HCT116 (cell line): ENCODE measurements at regions not wholly inside any gene's neighbourhood (a gene's known extent, or its start where the extent isn't known, plus 50 kb on each side); places are given as distances from the start of the nearest gene placed in this dataset.

Source experiments
- ATAC-seq: fragments of 200-7000 bp; cut with Tn5 transposase; 2 replicates; pipeline ENCODE4 v1.9.1; 2020; ENCODE audit warnings: mild to moderate bottlenecking, moderate library complexity
- BruUV-seq: library from RNA; stranded (reverse); fragments of 400-500 nt; replicated peaks from 2 replicates; lab custom pipeline; 2021; lab: Mats Ljungman, UMichigan
- CTCF ChIA-PET: fragments of 300-600 bp; sonication (Branson Sonifier 250); formaldehyde crosslinking; loops from one replicate; lab custom pipeline; 2021; ENCODE audit warnings: antibody characterized with exemption; lab: Charles Lee
- POLR2A ChIA-PET: fragments of 300-600, 350-600 bp; sonication (Branson Sonifier 250); formaldehyde crosslinking; loops from one replicate; lab custom pipeline; 2021; ENCODE audit warnings: antibody characterized with exemption; lab: Charles Lee
- RAD21 ChIA-PET, 2 experiments: fragments of 300-600 bp; sonication (Branson Sonifier 250); formaldehyde crosslinking; loops; one replicate each; lab custom pipeline; 2023; ENCODE audit warnings: low total read pairs in 2 of 2; ENCODE audit not compliant: uncharacterized antibody in 2 of 2, unreplicated experiment in 2 of 2, low non-redundant PET in 1 of 2; lab: Charles Lee
- DNase-seq: peaks from one replicate; pipeline ENCODE4 v3.0.0-alpha.2; 2010; ENCODE audit warnings: low read depth, low spot score
- H2AFZ ChIP-seq: fragments of 200-600 bp; shearing (Covaris generic), sonication (generic); 2 replicates; pipeline ENCODE4 v1.6.1; 2017; ENCODE audit warnings: low read depth, mixed run types, mixed read lengths, antibody characterized with exemption, low read length; ENCODE audit not compliant: poor library complexity, severe bottlenecking
- H3K27ac ChIP-seq: 2 replicates; pipeline ENCODE4 v1.5.1; 2012; ENCODE audit warnings: low read depth, low read length
- H3K27me3 ChIP-seq: fragments of 200-600 bp; sonication (generic); 2 replicates; pipeline ENCODE4 v1.6.1; 2016; ENCODE audit warnings: mixed run types, low read length, mixed read lengths; ENCODE audit not compliant: insufficient read depth
- H3K36me3 ChIP-seq, 2 experiments: fragments of 200-500 bp in 1 of 2; fragments of 200-600 bp in 1 of 2; sonication (Bioruptor generic) in 1 of 2; sonication (generic) in 1 of 2; 2 replicates each; pipeline versions ENCODE4 v1.5.1 to v1.6.1; 2014 to 2016; ENCODE audit warnings: low read length in 2 of 2, inconsistent platforms in 1 of 2, mixed read lengths in 1 of 2, mixed run types in 1 of 2; ENCODE audit not compliant: insufficient read depth in 2 of 2, control insufficient read depth in 1 of 2
- H3K4me1 ChIP-seq, 2 experiments: fragments of 200-600 bp in 1 of 2; sonication (generic) in 1 of 2; 2 replicates each; pipeline versions ENCODE4 v1.5.1 to v1.6.1; 2012 to 2017; ENCODE audit warnings: low read length in 2 of 2, inconsistent platforms in 1 of 2, mild to moderate bottlenecking in 1 of 2, mixed read lengths in 1 of 2, mixed run types in 1 of 2, moderate library complexity in 1 of 2; ENCODE audit not compliant: insufficient read depth in 2 of 2, control insufficient read depth in 1 of 2
- H3K4me2 ChIP-seq: fragments of 200-600 bp; sonication (generic); 2 replicates; pipeline ENCODE4 v1.6.1; 2017; ENCODE audit warnings: mixed run types, low read length, mixed read lengths
- H3K4me3 ChIP-seq, 2 experiments: fragments of 200-600 bp in 1 of 2; sonication (generic) in 1 of 2; replicated peaks in 1 of 2; 2 replicates each; pipeline ENCODE4 v1.5.1; 2011 to 2016; ENCODE audit warnings: low read length in 2 of 2, control low read depth in 1 of 2, low read depth in 1 of 2, mild to moderate bottlenecking in 1 of 2, mixed read lengths in 1 of 2, mixed run types in 1 of 2
- H3K79me2 ChIP-seq: fragments of 200-600 bp; sonication (generic); 2 replicates; pipeline ENCODE4 v1.6.1; 2017; ENCODE audit warnings: mild to moderate bottlenecking, mixed run types, low read length, moderate library complexity, mixed read lengths; ENCODE audit not compliant: insufficient read depth
- H3K9ac ChIP-seq: fragments of 200-600 bp; sonication (generic); 2 replicates; pipeline ENCODE4 v1.6.1; 2016; ENCODE audit warnings: low read length, mixed read lengths
- H3K9me2 ChIP-seq: fragments of 200-600 bp; sonication (generic), shearing (Covaris generic); 2 replicates; pipeline ENCODE4 v1.6.1; 2017; ENCODE audit warnings: mixed run types, mild to moderate bottlenecking, moderate library complexity; ENCODE audit not compliant: insufficient read depth
- H3K9me3 ChIP-seq, 2 experiments: fragments of 200-500 bp in 1 of 2; fragments of 200-600 bp in 1 of 2; sonication (Bioruptor generic) in 1 of 2; sonication (generic) in 1 of 2; 2 replicates each; pipeline ENCODE4 v1.6.1; 2014 to 2017; ENCODE audit warnings: low read length in 2 of 2, mixed read lengths in 2 of 2, inconsistent platforms in 1 of 2, low read depth in 1 of 2, mild to moderate bottlenecking in 1 of 2, mixed run types in 1 of 2, moderate library complexity in 1 of 2; ENCODE audit not compliant: control insufficient read depth in 1 of 2, insufficient read depth in 1 of 2
- H4K20me1 ChIP-seq: fragments of 200-600 bp; sonication (generic), shearing (Covaris generic); 2 replicates; pipeline ENCODE4 v1.6.1; 2017; ENCODE audit warnings: mixed run types, mild to moderate bottlenecking, moderate library complexity; ENCODE audit not compliant: insufficient read depth
- ATF3 ChIP-seq: IDR thresholded peaks from 2 replicates; pipeline ENCODE4 v1.6.1; 2012
- CEBPB ChIP-seq: IDR thresholded peaks from 2 replicates; pipeline ENCODE4 v1.6.1; 2012; ENCODE audit warnings: low read depth
- EGR1 ChIP-seq: IDR thresholded peaks from 2 replicates; pipeline ENCODE4 v1.6.1; 2012; ENCODE audit warnings: low read depth
- ELF1 ChIP-seq: IDR thresholded peaks from 2 replicates; pipeline ENCODE4 v1.6.1; 2012; ENCODE audit warnings: low read depth, borderline replicate concordance
- EZH2 ChIP-seq: fragments of 200-600 bp; sonication (generic); IDR thresholded peaks from 2 replicates; pipeline ENCODE4 v1.6.1; 2017; ENCODE audit warnings: antibody characterized with exemption, mixed run types
- EZH2phosphoT487 ChIP-seq: fragments of 200-600 bp; IDR thresholded peaks from 2 replicates; pipeline ENCODE4 v1.6.1; 2018; ENCODE audit warnings: antibody characterized with exemption, borderline replicate concordance
- JUND ChIP-seq: IDR thresholded peaks from 2 replicates; pipeline ENCODE4 v1.6.1; 2012
- POLR2A ChIP-seq: IDR thresholded peaks from 2 replicates; pipeline ENCODE4 v1.7.0; 2011; ENCODE audit warnings: borderline replicate concordance; ENCODE audit not compliant: insufficient read depth, insufficient read length; ENCODE audit errors: extremely low read depth
- POLR2AphosphoS5 ChIP-seq: IDR thresholded peaks from 2 replicates; pipeline ENCODE4 v1.6.1; 2011; ENCODE audit warnings: mild to moderate bottlenecking, low read depth, low read length, moderate library complexity
- SIN3A ChIP-seq: IDR thresholded peaks from 2 replicates; pipeline ENCODE4 v1.6.1; 2012; ENCODE audit warnings: low read depth
- TCF7L2 ChIP-seq: IDR thresholded peaks from 2 replicates; pipeline ENCODE4 v1.7.0; 2011; ENCODE audit warnings: borderline replicate concordance, inconsistent platforms; ENCODE audit not compliant: insufficient read depth, insufficient read length; ENCODE audit errors: extremely low read depth
- YY1 ChIP-seq: IDR thresholded peaks from 2 replicates; pipeline ENCODE4 v1.6.1; 2011; ENCODE audit warnings: low read length, low read depth, moderate library complexity, mild to moderate bottlenecking; ENCODE audit not compliant: insufficient replicate concordance; ENCODE audit errors: extremely low read depth
- ZBTB33 ChIP-seq: IDR thresholded peaks from 2 replicates; pipeline ENCODE4 v1.6.1; 2011; ENCODE audit warnings: mild to moderate bottlenecking, low read length, moderate library complexity; ENCODE audit not compliant: insufficient replicate concordance; ENCODE audit errors: extremely low read depth
- ZFX ChIP-seq: fragments of 450-650 bp; IDR thresholded peaks from 2 replicates; pipeline ENCODE4 v1.6.1; 2017
- ZNF274 ChIP-seq: fragments of 200-500 bp; sonication (Bioruptor generic); IDR thresholded peaks from 2 replicates; pipeline ENCODE4 v1.6.1; 2014; ENCODE audit warnings: mild to moderate bottlenecking, low read depth, low read length, inconsistent platforms
- intact Hi-C: fragments of 100-400 bp; cut with micrococcal nuclease; formaldehyde crosslinking; loops from 2 replicates; pipeline ENCODE4 v1.10.0; 2022
- TF ChIP-seq, protein P1 (sequence below): IDR thresholded peaks from 2 replicates; pipeline ENCODE4 v1.6.1; 2012
- TF ChIP-seq, protein P2 (sequence below): IDR thresholded peaks from 2 replicates; pipeline ENCODE4 v1.6.1; 2012; ENCODE audit warnings: low read depth
- TF ChIP-seq, protein P3 (sequence below), 3 experiments: fragments of 200-600 bp in 1 of 3; sonication (generic) in 1 of 3; IDR thresholded peaks in 2 of 3; conservative IDR thresholded peaks in 1 of 3; 2 replicates each; pipeline ENCODE4 v1.5.1; 2012 to 2017; ENCODE audit warnings: low read depth in 2 of 3, low read length in 2 of 3, antibody characterized with exemption in 1 of 3, borderline replicate concordance in 1 of 3, control low read depth in 1 of 3, mild to moderate bottlenecking in 1 of 3, mixed read lengths in 1 of 3, mixed run types in 1 of 3, moderate library complexity in 1 of 3; ENCODE audit not compliant: insufficient read depth in 1 of 3

DNA sequence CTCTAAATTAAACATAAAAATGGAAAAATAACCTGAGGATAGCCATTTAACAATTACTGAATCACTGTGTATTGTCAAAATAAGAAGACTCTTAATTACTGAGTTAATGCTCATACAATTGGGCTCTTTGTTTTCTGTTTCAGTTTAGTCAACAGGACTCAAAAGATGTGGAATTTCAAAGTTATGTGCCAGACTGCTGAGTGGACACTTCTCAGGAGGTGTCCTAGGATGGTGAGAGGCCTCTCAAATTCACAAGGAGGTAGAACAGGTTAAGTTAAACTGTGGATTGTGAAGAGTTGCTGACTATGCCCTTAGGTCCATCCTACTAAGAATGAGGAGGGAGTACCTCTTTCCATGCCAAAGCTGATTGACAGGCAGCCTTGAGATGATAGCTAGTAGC is 157.7 kb upstream of the CHRM2 start:
- Histone ChIP-seq H3K4me1 (no peaks in the 10 kb centered on the region), H2AFZ (no peak overlapping the region), H3K27ac (no peak overlapping the region), H3K9me2 (no peaks in the 10 kb centered on the region), H4K20me1 (no peaks in the 10 kb centered on the region), H3K9me3 (peaks cover 6 to 21% of the 10 kb centered on the region in 2 experiments; a peak in 2 of 4 replicates), H3K79me2 (no peaks in the 10 kb centered on the region), H3K4me3 (no peak overlapping the region), H3K27me3 (no peaks in the 10 kb centered on the region), H3K4me2 (no peak overlapping the region), H3K36me3 (no peaks in the 10 kb centered on the region), H3K9ac (no peak overlapping the region)
- intact Hi-C loops: no loop called here
- RAD21 ChIA-PET: no interaction called here
- DNase-seq: no peak
- POLR2A ChIA-PET: no interaction called here
- no TSS peak for BruUV-seq
- ATAC-seq: no peak
- CTCF ChIA-PET: no interaction called here
- no peak for TF ChIP-seq POLR2A
- TF ChIP-seq, protein P1, sequence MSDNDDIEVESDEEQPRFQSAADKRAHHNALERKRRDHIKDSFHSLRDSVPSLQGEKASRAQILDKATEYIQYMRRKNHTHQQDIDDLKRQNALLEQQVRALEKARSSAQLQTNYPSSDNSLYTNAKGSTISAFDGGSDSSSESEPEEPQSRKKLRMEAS: no peak
- TF ChIP-seq ELF1: no peak
- TF ChIP-seq CEBPB: no peak
- TF ChIP-seq POLR2AphosphoS5: no peak
- no peak for TF ChIP-seq EGR1
- no peak for TF ChIP-seq TCF7L2
- no peak for TF ChIP-seq ATF3
- TF ChIP-seq, protein P2, sequence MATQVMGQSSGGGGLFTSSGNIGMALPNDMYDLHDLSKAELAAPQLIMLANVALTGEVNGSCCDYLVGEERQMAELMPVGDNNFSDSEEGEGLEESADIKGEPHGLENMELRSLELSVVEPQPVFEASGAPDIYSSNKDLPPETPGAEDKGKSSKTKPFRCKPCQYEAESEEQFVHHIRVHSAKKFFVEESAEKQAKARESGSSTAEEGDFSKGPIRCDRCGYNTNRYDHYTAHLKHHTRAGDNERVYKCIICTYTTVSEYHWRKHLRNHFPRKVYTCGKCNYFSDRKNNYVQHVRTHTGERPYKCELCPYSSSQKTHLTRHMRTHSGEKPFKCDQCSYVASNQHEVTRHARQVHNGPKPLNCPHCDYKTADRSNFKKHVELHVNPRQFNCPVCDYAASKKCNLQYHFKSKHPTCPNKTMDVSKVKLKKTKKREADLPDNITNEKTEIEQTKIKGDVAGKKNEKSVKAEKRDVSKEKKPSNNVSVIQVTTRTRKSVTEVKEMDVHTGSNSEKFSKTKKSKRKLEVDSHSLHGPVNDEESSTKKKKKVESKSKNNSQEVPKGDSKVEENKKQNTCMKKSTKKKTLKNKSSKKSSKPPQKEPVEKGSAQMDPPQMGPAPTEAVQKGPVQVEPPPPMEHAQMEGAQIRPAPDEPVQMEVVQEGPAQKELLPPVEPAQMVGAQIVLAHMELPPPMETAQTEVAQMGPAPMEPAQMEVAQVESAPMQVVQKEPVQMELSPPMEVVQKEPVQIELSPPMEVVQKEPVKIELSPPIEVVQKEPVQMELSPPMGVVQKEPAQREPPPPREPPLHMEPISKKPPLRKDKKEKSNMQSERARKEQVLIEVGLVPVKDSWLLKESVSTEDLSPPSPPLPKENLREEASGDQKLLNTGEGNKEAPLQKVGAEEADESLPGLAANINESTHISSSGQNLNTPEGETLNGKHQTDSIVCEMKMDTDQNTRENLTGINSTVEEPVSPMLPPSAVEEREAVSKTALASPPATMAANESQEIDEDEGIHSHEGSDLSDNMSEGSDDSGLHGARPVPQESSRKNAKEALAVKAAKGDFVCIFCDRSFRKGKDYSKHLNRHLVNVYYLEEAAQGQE: no peak
- no peak for TF ChIP-seq SIN3A
- TF ChIP-seq ZNF274: no peak
- no peak for TF ChIP-seq EZH2phosphoT487
- TF ChIP-seq ZBTB33: no peak
- no peak for TF ChIP-seq YY1
- TF ChIP-seq, protein P3, sequence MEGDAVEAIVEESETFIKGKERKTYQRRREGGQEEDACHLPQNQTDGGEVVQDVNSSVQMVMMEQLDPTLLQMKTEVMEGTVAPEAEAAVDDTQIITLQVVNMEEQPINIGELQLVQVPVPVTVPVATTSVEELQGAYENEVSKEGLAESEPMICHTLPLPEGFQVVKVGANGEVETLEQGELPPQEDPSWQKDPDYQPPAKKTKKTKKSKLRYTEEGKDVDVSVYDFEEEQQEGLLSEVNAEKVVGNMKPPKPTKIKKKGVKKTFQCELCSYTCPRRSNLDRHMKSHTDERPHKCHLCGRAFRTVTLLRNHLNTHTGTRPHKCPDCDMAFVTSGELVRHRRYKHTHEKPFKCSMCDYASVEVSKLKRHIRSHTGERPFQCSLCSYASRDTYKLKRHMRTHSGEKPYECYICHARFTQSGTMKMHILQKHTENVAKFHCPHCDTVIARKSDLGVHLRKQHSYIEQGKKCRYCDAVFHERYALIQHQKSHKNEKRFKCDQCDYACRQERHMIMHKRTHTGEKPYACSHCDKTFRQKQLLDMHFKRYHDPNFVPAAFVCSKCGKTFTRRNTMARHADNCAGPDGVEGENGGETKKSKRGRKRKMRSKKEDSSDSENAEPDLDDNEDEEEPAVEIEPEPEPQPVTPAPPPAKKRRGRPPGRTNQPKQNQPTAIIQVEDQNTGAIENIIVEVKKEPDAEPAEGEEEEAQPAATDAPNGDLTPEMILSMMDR (IDR thresholded peaks at IDR 0.05 in 2 of 3, conservative IDR thresholded peaks at IDR 0.05 in 1 of 3; ENCODE audit: borderline replicate concordance in 1 of 3, insufficient read depth in 1 of 3, low read depth in 2 of 3, low read length in 2 of 3): no peak
- no peak for TF ChIP-seq EZH2
- TF ChIP-seq ZFX: no peak
- no peak for TF ChIP-seq JUND
